ENCODE measurements at regions not wholly inside any gene's neighbourhood (a gene's known extent, or its start where the extent isn't known, plus 50 kb on each side); places are given as distances from the start of the nearest gene placed in this dataset.
"Not testable (repeated sequence)": the region's sequence is repeated elsewhere in the genome, so short reads cannot be mapped to it uniquely, and the experiment has no call there.

DNA sequence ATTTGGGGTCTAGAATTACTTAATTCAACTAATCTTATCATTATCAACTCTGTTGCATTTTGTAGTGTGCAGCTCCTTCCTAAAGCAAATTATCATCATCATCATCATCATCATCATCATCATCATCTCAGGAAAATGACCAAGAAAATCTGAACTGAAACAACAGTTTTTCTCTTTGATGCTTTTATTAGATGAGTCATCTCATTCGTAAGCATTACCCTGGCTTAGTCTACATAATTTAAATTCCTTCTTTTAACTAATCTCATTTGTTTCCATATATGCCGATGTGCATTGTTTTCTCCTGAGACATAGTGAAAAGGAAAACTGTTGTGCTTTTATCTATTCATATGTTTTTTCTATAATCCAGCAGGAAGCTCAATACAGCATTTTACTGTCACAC is 173.0 kb upstream of the PDE4D start:
- no peak for DNase-seq (ENCODE audit: low spot score)

DNA sequence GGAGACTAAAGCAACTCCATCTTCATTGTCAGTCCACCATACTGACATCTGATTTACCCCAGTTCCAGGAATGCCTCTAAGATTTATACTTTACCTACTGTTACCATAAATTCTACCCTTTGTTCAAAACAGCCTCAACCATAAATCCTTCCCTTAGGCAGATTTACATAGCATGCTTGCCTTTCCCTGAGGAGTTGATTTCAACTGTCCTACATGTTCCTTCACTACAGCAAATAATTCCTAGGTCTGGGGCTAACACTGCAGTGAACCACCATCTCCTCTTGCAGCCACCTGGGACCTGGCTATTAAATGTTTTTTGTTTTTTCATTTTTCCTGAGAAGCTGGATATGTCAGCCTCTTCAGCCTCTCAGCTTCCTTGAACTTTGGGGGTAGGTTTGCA is 166.9 kb upstream of the PDE4D start:
- DNase-seq (ENCODE audit: low spot score) = no peak

DNA sequence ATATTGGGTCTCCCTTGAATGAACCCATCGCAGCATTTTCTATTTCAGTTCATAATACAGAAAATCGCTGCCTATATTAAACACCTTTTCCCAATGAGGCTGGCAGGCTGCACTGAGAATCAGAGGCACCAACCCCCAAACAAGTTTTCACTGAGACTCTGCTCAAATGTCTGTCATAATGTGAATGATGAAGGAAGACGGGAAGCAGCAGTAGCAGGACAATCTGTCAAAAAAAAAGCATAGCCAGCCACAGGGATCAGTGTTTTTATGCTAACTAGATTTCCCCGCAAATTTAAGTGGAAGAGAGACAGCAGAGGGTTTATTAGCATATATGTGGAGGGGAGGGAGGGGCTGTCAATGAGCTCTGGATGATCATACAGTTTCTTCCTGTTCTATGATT is 162.7 kb upstream of the PDE4D start:
- DNase-seq (ENCODE audit: low spot score) = no peak

DNA sequence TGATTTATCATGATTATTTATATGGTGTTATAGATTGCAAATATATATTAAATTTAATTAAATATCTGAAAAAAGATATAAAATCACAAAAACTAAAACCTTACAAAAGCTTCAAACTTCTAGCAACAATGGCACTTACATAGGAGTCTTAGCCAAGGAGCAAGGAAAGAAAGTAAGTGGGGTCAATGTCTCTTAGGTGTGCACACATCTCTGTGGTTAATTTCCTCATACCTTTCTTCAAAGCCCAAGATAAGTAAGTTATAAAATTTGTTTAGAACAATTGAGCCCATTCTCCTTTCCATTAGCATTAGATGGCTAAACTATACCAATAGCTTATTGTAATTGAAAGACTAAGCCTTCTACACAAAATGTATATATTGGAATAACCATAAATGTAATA is 161.6 kb upstream of the PDE4D start:
- DNase-seq (ENCODE audit: low spot score) = no peak

DNA sequence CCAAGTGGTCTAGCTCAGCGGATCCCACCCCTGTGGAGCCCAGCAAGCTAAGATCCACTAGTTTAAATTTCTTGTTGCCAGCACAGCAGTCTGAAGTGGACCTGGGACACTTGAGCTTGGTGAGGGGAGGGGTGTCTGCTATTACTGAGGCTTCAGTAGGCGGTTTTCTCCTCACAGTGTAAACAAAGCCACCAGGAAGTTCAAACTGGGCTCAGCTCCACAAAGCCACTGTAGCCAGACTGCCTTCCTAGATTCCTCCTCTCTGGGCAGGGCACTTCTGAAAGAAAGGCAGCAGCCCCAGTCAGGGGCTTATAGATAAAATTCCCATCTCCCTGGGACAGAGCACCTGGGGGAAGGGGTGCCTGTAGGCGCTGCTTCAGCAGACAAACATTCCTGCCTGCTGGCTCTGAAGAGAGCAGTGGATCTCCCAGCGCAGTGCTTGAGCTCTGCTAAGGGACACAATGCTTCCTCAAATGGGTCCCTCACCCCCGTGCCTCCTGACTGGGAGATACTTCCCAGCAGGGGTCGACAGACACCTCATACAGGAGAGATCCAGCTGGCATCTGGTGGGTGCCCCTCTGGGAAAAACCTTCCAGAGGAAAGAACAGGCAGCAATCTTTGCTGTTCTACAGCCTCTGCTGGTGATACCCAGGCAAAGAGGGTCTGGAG is 148.6 kb upstream of the PDE4D start:
- DNase-seq (ENCODE audit: low spot score) = not testable (repeated sequence)

DNA sequence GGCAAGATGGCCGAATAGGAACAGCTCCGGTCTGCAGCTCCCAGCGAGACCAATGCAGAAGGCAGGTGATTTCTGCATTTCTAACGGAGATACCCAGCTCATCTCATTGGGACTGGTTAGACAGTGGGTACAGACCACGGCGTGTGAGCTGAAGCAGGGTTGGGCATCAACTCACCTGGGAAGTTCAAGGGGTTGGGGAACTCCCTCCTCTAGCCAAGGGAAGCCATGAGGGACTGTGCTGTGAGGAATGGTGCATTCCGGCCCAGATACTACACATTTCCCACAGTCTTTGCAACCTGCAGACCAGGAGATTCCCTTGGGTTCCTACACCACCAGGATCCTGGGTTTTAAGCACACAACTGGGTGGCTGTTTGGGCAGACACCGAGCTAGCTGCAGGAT is 148.0 kb upstream of the PDE4D start:
- DNase-seq (ENCODE audit: low spot score) = not testable (repeated sequence)

DNA sequence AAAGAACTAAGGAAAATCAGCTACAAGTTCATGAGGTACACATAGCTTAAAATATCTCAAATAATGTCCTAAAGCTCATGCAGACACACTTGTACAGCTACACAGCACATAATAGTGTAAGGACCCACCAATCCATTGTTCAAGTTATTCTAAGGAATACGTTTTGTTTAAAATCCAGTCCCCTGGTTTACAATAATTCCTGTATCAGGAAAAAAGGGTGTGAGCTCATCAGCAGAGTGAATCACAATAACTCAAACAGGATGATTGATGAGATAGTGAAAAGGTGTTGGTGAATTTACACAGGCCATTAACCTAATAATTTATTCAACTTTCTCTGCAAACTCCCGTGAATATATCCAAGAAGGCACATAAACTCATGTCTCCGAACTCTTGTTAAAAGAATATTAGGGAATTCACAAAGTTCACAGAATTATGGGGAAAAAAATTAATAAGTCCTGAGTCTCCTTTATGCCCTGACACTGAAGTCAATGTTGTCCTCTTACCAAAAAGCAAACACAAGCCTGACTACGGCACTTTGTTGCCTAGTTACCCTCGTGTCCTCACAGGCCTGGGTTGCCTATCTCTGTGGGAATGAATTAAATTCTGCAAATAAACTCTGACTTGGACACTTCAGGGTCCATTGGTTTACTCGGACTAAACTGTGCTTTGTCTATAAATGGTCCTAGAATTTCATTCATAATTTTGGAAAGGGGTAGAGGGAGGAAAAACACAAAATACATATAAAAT is 142.8 kb upstream of the PDE4D start:
- no peak for DNase-seq (ENCODE audit: low spot score)

DNA sequence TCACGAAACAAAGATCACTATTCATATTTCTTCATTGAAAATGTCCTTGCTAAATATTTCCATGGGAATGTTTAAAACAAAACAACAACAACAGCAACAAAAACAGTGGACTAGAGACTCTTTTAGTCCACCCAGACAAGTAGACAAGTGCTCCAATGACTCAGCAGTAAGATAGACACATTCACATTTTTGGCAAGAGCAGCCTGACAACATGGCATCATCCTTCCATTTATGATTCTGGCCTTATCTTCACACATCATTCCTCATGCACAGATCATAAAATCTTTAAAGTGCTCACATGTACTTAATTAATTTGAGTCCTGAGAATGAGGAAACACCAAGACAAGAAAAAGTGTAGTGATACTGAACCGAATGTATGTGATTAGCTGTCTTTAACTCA is 132.6 kb upstream of the PDE4D start:
- DNase-seq (ENCODE audit: low spot score) = peak; percentile 4

DNA sequence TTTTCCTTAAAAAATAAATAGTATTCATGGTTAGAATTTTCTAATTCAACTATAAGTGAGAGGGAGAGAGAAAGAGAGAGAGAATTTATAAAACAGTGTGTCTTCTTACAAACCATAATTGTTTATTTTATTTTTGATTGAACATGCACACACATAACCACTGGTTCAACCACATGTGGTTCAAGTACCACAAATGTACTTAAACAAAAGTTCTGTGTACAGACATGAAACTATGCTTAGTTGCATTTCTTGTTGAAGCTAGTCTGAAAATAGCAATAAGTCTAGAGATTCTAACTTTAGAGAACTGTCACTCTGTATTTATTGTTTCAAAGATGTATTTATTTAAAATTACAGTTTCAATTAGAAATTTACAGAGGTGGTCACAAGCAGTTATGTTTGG is 130.6 kb upstream of the PDE4D start:
- no peak for DNase-seq (ENCODE audit: low spot score)

DNA sequence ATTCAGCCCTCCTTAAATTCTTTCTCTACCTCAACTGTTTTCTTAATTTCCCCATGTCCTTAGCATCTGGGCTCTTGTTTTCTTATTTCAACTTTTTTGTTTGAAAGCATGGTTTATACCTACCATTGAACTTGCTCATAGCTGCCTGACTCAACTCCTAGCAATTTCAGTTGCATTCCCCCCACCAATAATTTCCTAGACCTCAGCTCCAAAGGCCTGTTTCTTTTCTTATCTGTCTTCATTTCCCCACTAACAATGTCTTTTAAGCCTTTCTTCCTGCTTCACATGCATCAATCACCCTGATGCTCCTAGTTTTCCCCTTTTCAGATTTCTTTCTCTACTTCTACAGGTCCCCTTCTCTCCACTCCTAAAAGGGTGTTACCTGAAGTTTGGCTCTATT is 129.7 kb upstream of the PDE4D start:
- no peak for DNase-seq (ENCODE audit: low spot score)

DNA sequence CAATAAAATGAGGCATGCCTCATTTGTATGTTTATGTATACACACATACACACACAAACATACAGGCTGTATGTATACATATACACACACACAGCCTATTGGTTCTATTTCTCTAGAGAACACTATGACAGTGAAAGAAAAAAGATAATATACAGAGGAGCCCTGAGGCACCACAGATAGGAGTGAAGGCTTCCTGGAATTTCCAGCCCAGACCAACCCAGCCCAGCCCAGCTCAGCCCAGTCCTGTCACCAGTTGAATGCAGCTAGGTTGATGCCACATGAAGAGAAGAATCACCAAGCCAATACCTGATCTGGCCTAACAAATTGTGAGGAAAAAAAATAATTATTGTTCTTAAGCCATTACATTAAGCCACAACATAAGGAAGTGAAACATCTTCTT is 126.9 kb upstream of the PDE4D start:
- no peak for DNase-seq (ENCODE audit: low spot score)

DNA sequence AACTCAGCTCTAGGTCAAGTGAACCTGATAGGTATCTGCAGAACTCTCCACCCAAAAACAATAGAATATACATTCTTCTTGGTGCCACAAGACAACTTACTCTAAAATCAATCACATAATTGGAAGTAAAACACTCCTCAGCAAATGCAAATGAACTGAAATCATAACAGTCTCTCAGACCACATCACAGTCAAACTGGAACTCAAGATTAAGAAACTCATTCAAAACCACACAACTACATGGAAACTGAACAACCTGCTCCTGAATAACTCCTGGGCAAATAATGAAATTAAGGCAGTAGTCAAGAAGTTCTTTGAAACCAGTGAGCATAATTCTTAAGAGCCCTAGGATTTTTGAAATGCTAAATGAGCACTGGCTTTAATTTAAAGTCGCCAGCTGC is 125.4 kb upstream of the PDE4D start:
- DNase-seq (ENCODE audit: low spot score) = not testable (repeated sequence)

DNA sequence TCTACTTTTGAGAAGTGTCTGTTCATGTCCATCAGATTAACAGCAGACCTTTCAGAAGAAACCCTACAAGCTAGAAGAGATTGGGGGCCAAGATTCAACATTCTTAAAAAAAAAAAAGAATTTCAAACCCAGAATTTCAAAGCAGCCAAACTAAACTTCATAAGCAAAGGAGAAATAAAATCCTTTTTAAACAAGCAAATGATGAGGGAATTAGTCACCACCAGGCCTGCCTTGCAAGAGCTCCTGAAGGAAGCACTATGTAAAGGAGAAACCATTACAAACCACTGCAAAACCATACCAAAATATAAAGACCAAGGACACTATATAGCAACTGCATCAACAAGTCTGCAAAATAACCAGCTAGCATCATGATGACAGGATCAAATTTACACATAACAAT is 124.6 kb upstream of the PDE4D start:
- DNase-seq (ENCODE audit: low spot score) = no peak

DNA sequence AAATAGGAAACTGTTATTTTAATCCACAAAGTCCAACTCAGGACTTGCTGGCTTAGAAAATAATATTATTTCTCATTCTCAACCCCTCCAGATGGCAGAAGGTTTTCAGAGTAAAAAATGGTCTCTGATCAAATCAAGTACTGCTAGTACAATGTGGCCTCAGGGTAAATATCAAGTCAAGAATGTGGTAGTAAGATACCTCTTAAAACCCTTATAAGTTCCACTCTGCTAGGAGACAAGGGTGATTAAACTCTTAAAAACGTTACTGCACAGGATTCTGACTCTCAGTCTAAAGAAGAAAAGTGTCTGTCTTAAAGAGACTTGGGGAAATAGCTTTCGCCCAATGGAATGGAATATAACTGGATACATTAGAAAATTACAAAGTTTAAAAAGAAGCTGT is 120.8 kb upstream of the PDE4D start:
- no peak for DNase-seq (ENCODE audit: low spot score)

DNA sequence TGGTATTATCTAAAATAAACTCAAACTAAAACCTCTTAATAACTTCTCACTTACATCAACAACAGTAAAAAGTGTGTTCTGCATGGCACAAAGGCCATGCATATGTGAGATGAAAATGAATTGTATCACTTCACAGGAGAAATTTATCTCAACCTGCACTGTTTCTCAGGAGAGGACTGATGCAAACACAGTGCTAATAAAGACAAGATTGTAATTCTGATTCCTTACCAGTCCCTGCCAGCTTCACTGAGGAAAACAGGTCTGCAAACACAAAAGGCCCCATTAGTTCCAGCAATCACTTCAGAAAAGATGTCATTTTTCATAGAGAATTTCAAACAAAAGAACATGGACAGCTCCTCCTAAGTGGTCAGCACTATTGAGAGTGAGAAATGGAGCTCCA is 117.3 kb upstream of the PDE4D start:
- DNase-seq (ENCODE audit: low spot score) = no peak

DNA sequence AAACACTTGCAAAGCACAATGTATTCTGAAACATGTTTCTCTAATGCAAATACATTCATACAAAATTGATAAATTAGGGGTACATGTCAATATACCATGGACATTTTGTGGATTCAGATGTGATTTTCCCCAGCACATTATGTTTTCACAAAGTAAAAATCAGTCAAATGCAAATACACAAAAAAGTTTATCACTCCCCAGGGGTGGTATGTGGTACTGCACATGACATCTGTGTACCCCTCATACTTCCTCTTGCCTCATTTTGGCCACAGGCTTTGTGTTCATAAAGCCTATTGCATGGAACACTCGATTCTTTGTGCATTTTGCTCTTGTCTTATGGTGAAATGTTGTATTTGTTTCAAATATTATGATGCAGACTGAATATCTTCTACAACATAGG is 116.8 kb upstream of the PDE4D start:
- no peak for DNase-seq (ENCODE audit: low spot score)

DNA sequence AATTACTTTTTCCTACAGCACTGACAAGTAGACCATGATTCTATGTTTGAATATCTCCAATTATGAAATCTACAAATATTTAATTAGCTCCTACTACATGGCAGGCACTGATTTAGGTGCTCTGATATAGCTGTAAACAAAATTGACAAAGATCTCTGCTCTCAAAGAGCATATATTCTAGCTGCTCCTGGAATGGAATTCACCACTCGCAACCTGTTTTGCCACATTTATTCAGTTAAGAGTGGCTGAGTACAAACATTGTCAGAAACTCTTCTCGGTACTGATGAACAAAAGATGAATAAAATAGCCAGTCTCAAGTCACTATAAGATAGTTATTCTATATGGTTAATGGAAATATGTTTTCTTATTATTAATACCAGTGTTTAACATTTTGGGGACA is 114.2 kb upstream of the PDE4D start:
- DNase-seq (ENCODE audit: low spot score) = no peak

DNA sequence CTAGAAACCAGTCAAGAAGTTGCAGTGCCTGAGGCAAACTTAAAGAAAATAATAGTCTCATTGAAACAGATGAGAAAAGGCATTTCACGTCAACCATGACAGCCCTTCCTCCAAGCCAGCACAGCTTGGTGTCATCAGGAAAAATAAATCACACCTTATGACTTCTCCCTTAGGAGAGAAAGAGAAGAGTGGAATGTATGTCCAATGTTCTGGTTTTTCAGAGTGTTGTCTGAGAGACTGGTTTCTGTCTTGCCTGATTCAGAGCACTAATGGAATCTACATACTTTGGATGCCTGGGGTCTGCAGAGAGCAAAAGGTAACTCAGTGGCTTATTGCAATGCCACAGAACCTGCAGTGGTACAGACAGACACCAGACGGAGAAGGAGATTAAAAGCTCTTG is 105.5 kb upstream of the PDE4D start:
- DNase-seq (ENCODE audit: low spot score) = no peak

DNA sequence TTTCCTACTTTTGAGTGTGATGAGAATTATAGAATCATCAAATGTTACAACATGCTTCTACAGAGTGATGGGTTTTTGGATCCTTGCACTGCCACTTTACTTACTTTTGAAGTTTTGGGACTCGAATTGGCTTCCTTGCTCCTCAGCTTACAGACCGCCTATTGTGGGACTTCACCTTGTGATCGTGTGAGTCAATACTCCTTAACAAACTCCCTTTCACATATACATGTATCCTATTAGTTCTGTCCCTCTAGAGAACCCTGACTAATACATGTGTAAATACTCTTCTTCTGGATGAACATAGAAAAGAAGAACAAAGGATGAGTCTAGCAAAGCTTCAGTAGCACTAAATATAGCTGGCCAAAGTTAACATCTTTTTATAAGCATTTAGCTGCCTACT is 98.7 kb upstream of the PDE4D start:
- no peak for DNase-seq (ENCODE audit: low spot score)

DNA sequence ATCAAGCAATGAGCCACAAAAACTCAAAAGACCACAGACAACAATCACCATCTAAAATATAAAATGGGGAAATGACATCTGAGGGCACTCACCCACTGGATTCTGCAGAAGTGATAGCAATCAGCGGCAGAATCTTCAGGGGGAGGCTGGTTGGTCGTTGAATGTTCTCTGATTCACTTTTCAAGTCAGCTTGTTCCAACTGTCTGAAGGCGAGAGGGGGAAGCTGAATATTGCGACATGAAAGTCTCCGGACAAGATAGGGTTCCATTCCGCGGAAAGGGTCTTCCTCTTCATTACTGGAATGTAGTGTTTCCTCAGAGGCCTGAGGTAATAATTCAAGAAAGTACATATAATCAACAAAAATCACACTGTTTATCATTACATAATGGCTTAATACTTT is 94.9 kb upstream of the PDE4D start:
- DNase-seq (ENCODE audit: low spot score) = no peak

DNA sequence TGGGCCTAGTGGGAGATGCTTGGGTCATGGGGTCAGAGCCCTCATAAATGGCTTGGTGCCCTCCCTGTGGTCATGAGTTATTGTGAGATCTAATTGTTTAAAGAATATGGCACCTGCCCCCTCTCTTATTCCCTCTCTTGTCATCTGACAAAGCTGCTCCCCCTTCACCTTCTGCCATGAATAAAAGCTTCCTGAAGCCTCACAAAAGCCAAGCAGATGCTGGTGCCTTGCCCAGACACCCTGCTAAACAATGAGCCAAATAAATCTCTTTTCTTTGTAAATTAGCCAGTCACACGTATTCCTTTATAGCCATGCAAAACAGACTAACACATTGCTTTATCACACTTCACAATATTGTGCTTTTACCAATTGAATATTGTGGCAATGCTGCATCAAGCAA is 82.8 kb upstream of the PDE4D start:
- DNase-seq (ENCODE audit: low spot score) = no peak

DNA sequence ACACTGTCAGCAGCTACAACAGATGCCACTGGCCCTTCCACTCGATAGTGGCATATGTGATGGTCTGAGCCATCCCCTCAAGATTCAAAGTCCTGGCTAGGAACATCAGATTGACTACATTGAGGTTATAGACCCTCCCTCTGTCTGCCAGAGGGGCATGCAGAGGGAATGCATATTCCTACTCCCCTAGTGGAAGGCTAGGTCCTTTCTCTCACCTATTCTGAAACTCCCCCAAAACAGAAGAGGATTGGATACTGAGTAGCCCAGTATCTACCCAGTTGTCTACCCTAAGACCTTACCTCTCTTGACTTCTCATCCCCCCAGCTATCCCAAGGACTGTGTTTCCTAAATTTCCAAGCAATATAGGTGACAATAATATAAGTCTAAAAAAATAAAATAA is 78.5 kb upstream of the PDE4D start:
- DNase-seq (ENCODE audit: low spot score) = no peak

DNA sequence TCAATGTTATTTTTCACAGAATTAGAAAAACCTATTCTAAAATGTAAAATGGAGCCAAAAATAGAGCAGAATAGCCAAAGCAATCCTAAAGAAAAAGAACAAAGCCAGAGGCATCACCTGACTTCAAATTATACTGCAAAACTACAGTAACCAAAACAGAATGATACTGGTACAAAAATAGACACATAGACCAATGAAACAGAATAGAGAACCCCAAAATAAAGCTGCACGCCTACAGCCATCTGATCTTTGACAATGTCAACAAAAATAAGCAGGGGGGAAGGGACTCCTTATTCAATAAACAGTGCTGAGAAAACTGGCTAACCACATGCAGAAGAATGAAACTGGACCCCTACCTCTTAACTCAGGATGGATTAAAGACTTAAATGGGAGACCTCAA is 65.8 kb upstream of the PDE4D start:
- DNase-seq (ENCODE audit: low spot score) = no peak

DNA sequence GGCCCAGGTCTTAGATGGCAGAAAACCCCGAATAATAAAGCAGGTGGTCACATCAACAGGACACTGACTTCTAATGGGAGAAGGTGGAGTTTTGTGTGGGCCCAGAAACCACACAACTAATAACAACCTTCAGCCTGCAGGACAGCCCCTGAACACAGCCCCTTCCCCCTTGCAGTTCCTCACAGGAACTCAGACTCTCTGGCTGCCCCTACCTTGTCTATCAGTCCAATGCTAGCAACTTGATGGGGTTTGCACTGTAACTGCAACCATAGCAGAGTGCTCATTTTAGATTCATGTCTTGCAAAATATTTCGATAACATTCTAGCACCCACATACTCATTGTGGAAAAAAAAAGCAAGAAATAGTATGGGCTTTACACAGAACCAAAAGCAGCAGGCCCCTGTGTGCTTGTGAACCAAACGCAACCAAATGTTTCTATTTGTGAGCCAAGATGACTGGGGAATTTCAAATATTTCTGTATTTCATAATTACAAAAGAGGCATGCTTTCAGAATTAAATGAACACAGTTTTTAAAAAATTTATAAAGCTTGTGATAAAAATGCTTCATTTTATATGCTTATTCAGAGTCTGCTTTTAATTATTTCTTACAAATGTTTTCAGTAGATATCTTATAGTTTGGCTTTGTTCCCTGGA is 62.7 kb upstream of the PDE4D start:
- peak; percentile 8 for DNase-seq (ENCODE audit: low spot score)

All from GM03348 (cell line).